B cell (primary cell): ENCODE measurements at regions not wholly inside any gene's neighbourhood (a gene's known extent, or its start where the extent isn't known, plus 50 kb on each side); places are given as distances from the start of the nearest gene placed in this dataset.
"Not testable (repeated sequence)": the region's sequence is repeated elsewhere in the genome, so short reads cannot be mapped to it uniquely, and the experiment has no call there.

Experiments used
- ATAC-seq: fragments of 200-7000 bp; cut with Tn5 transposase; one replicate; pipeline ENCODE4 v1.10.0; 2021; ENCODE audit warnings: low read depth, mild to moderate bottlenecking, moderate number of reproducible peaks, moderate library complexity
- CTCF ChIA-PET: fragments of 350-600 bp; sonication (Branson Sonifier 250); formaldehyde crosslinking; loops from one replicate; lab custom pipeline; 2021; ENCODE audit warnings: antibody characterized with exemption, inconsistent platforms; lab: Charles Lee
- POLR2A ChIA-PET: fragments of 350-600 bp; sonication (Branson Sonifier 250); formaldehyde crosslinking; loops from one replicate; lab custom pipeline; 2021; ENCODE audit warnings: antibody characterized with exemption; lab: Charles Lee
- DNase-seq: peaks from one replicate; pipeline ENCODE4 v3.0.0; 2013
- H2AFZ ChIP-seq: 2 replicates; pipeline ENCODE4 v1.6.1; 2012; ENCODE audit warnings: mild to moderate bottlenecking, low read depth, low read length; ENCODE audit not compliant: insufficient read depth, poor library complexity, severe bottlenecking
- H3K27ac ChIP-seq, 2 donors: 1 replicate in 1 of 2; 2 replicates in 1 of 2; pipeline ENCODE4 v1.5.1; 2012 to 2013; ENCODE audit warnings: low read length in 2 of 2, mild to moderate bottlenecking in 2 of 2, moderate library complexity in 1 of 2
- H3K27me3 ChIP-seq, 4 experiments: fragments of 200-600 bp in 1 of 4; sonication (generic) in 1 of 4; replicated peaks in 1 of 4; 1 replicate in 2 of 4; 2 replicates in 2 of 4; pipeline versions ENCODE4 v1.6.1 to v1.7.0; 2013 to 2016; ENCODE audit warnings: low read length in 3 of 4, mild to moderate bottlenecking in 2 of 4, mixed read lengths in 1 of 4, moderate library complexity in 1 of 4; ENCODE audit not compliant: insufficient read depth in 4 of 4, control insufficient read depth in 3 of 4; ENCODE audit errors: control extremely low read depth in 1 of 4
- H3K36me3 ChIP-seq, 2 experiments: replicated peaks in 1 of 2; 1 replicate in 1 of 2; 2 replicates in 1 of 2; pipeline versions ENCODE4 v1.6.1 to v1.7.1; 2013; ENCODE audit warnings: low read length in 1 of 2; ENCODE audit not compliant: insufficient read depth in 2 of 2, control insufficient read depth in 1 of 2; ENCODE audit errors: control extremely low read depth in 1 of 2, extremely low read depth in 1 of 2
- H3K4me1 ChIP-seq, 2 donors: fragments of 200-600 bp in 1 of 2; sonication (generic) in 1 of 2; 1 replicate in 1 of 2; 2 replicates in 1 of 2; pipeline versions ENCODE4 v1.5.1 to v1.6.1; 2013 to 2017; ENCODE audit warnings: low read length in 2 of 2; ENCODE audit not compliant: control insufficient read depth in 2 of 2, insufficient read depth in 2 of 2
- H3K4me2 ChIP-seq: replicated peaks from 2 replicates; pipeline ENCODE3; 2012; ENCODE audit warnings: mild to moderate bottlenecking, low read depth, low read length; ENCODE audit not compliant: poor library complexity, severe bottlenecking
- H3K4me3 ChIP-seq, 5 experiments: fragments of 200-600 bp in 1 of 5; sonication (generic) in 1 of 5; 1 replicate in 3 of 5; 2 replicates in 2 of 5; pipeline versions ENCODE4 v1.5.1 to v1.7.0; 2011 to 2016; ENCODE audit warnings: low read length in 4 of 5, mild to moderate bottlenecking in 4 of 5, low read depth in 2 of 5, control low read depth in 1 of 5, moderate library complexity in 1 of 5; ENCODE audit not compliant: insufficient read depth in 1 of 5; ENCODE audit errors: control extremely low read depth in 1 of 5, extremely low read depth in 1 of 5
- H3K79me2 ChIP-seq: fragments of 200-600 bp; sonication (generic); one replicate; pipeline ENCODE4 v1.6.0; 2016; ENCODE audit warnings: low read length; ENCODE audit not compliant: control insufficient read depth, insufficient read depth
- H3K9ac ChIP-seq: fragments of 200-600 bp; sonication (generic); 2 replicates; pipeline ENCODE4 v1.6.1; 2017; ENCODE audit warnings: mild to moderate bottlenecking, low read length, moderate library complexity
- H3K9me3 ChIP-seq, 3 donors: one replicate each; pipeline versions ENCODE4 v1.6.1 to v1.7.1; 2013; ENCODE audit warnings: low read length in 2 of 3; ENCODE audit not compliant: control insufficient read depth in 2 of 3, insufficient read depth in 1 of 3; ENCODE audit errors: control extremely low read depth in 1 of 3
- H4K20me1 ChIP-seq: 2 replicates; pipeline ENCODE4 v1.6.0; 2012; ENCODE audit warnings: mild to moderate bottlenecking, low read length; ENCODE audit not compliant: insufficient read depth, control insufficient read depth, poor library complexity, severe bottlenecking
- H3K27ac Mint-ChIP-seq: one replicate; pipeline ENCODE4 v1.8.0; 2021; ENCODE audit warnings: mixed read lengths
- H3K27me3 Mint-ChIP-seq: one replicate; pipeline ENCODE4 v1.8.0; 2021; ENCODE audit warnings: mixed read lengths
- H3K4me1 Mint-ChIP-seq: one replicate; pipeline ENCODE4 v1.8.0; 2021; ENCODE audit warnings: mixed read lengths
- H3K4me3 Mint-ChIP-seq: one replicate; pipeline ENCODE4 v1.8.0; 2021; ENCODE audit warnings: mixed read lengths
- H3K9me3 Mint-ChIP-seq: one replicate; pipeline ENCODE4 v1.8.0; 2022; ENCODE audit warnings: mixed read lengths; ENCODE audit not compliant: insufficient read depth
- WGBS: methylation state at CpG from one replicate; pipeline ENCODE4 v1.1.5; 2013; ENCODE audit warnings: missing lambda C conversion rate; ENCODE audit not compliant: insufficient coverage; 5-methylcytosine and 5-hydroxymethylcytosine counted together
- intact Hi-C: fragments of 100-400 bp; cut with micrococcal nuclease; formaldehyde crosslinking; loops from one replicate; pipeline ENCODE4 v1.10.0; 2022
- TF ChIP-seq, protein P1 (sequence below): fragments of 200-600 bp; IDR thresholded peaks from one replicate; pipeline ENCODE4 v1.8.0; 2022; ENCODE audit warnings: antibody characterized with exemption, mild to moderate bottlenecking

DNA sequence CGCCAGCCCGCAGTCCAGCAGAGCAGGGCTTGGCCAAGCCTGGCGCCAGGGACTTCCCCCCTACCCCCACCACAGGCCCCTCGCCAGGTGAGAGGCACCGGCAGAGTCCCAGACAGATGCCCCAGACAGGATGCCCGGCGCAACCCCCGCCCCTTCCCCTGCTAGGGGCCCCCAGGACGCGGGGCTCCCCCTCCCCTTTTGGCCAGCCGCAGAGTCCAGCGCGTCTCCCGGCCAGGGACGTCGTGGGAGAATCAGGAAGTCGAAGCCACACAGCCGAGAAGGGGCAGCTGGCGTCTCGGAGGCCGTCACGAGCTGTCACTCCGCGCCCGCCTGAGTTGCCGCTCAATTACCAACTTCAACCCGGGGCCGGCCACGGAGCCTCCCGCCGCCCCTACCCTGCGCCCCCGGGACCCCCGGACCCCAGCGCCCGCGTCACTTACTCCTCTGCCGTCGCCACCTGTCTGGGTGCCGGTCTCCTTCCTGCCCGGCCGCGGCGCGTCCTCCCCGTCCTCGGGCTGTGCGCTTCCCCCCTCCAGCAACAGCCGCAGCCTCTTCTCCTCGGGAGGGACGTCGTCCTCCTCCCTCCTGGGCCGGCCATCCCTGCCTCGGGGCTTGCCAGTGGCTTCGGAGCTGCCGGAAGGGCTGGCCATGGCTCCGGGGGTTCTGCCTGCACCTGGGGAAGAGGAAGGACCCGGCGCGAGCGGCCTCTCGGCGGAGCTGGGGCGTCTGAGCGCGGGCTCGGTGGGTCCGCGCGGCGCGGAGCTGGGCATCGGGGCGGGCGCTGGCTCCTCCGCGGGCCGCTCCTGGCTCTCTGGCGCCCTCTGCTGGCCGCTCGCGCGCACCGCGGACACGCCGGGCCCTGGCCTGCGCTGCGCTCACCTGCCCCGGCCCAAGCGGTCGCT lies 61.1 kb downstream of the ART5 start:
- H3K79me2 ChIP-seq, POLR2A ChIA-PET, H3K36me3 ChIP-seq, ATAC-seq, H4K20me1 ChIP-seq, H3K27ac ChIP-seq, CTCF ChIA-PET, H3K9me3 Mint-ChIP-seq, intact Hi-C loops, H3K27ac Mint-ChIP-seq, H3K4me1 ChIP-seq, H3K9me3 ChIP-seq, H3K4me1 Mint-ChIP-seq: not testable (repeated sequence)
- peaks cover 0 to 10% (median 0%) of the 10 kb centered on the region in 4 experiments for H3K27me3 ChIP-seq
- H3K4me2 ChIP-seq, result peak overlapping the region; percentile 58
- peak overlapping the region; percentile 69 for H2AFZ ChIP-seq
- under 1% methylated on average over 82 of the region's 92 CpGs for WGBS
- peak overlapping the region; percentile 48 for H3K9ac ChIP-seq
- peak overlapping the region in 3 of 5 experiments; percentile 46 to 50 (median 48) for H3K4me3 ChIP-seq
- peak; percentile 63 for DNase-seq
- TF ChIP-seq, protein P1, sequence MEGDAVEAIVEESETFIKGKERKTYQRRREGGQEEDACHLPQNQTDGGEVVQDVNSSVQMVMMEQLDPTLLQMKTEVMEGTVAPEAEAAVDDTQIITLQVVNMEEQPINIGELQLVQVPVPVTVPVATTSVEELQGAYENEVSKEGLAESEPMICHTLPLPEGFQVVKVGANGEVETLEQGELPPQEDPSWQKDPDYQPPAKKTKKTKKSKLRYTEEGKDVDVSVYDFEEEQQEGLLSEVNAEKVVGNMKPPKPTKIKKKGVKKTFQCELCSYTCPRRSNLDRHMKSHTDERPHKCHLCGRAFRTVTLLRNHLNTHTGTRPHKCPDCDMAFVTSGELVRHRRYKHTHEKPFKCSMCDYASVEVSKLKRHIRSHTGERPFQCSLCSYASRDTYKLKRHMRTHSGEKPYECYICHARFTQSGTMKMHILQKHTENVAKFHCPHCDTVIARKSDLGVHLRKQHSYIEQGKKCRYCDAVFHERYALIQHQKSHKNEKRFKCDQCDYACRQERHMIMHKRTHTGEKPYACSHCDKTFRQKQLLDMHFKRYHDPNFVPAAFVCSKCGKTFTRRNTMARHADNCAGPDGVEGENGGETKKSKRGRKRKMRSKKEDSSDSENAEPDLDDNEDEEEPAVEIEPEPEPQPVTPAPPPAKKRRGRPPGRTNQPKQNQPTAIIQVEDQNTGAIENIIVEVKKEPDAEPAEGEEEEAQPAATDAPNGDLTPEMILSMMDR, result peak; percentile 77
- Mint-ChIP-seq H3K27me3 (peaks cover 42% of the 10 kb centered on the region), H3K4me3 (peak overlapping the region; percentile 74)

DNA sequence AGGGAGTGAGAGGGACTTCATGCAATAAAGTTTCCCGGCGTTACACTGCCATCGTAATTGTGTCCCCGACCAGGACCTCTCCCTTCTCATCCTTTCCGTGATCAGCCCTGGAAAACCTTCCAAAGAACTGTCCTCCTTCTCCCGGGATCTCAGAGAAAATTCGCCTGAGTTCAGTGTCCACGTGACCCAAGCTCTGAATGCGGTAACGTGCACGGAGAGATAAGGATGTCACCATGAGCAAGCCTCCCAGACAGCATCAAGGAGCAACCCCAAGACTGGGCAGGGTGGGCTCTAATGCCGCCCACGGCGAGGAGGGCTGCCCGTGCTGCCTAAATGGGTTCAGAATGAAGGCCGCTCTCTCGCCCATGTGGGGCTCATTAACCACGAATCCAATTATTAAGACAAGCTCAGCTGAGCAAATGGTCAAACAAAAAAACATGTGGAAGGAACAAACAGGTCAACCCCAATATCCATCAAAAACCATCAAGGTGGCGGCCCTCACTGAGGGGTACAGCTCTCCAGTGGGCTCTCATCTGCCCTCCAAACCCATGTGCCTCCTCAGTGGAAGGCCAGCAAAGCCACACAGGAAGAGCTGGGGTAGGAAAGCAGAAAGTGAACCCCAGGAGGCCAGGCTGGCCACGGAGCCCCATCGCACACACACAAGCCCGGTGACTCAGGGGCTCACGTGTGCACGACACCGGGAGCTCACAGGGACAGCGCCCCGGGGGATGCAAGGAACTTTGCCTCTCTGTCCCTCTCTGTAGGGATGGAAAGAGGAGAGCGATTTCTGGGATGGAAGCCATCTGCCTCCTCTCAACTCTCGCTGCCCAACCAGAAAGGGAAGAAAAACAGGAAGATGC lies 62.0 kb downstream of the ART5 start:
- CTCF ChIA-PET, result not testable (repeated sequence)

DNA sequence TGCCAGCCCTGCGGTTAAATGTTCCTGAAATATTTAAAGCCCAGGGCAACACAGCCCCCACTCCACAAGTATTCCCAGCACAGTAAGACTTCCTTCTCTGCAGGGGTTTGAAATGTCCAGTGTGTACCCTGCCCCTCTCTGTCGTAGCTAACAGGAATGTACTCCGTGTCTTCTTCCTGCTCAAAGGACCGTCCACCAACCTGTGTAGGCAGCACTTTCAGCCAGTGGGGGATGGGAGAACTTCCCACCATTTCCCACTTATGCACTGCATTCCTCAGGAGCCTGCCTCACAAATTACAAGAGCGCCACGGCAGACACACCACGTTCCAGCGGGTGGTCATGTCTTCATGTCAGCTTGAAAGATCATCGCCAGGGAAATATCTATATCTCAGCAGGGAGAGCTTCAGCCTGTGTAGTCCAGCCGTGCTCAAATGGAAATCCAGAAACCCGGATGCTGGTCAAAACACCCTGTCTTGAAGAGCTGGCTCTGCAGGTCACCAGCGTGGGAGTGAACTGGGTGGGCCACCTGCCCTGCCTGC lies 65.7 kb downstream of the ART5 start:
- H3K27me3 Mint-ChIP-seq, result peaks cover 19% of the 10 kb centered on the region
- CTCF ChIA-PET, POLR2A ChIA-PET, H3K79me2 ChIP-seq, H4K20me1 ChIP-seq, H3K36me3 ChIP-seq, intact Hi-C loops, H3K27ac ChIP-seq, H3K9ac ChIP-seq, H3K4me3 Mint-ChIP-seq, H3K4me2 ChIP-seq, H3K27me3 ChIP-seq, H3K9me3 ChIP-seq, H3K4me1 ChIP-seq, H2AFZ ChIP-seq, H3K9me3 Mint-ChIP-seq, ATAC-seq, H3K4me3 ChIP-seq, H3K27ac Mint-ChIP-seq, DNase-seq, H3K4me1 Mint-ChIP-seq: not testable (repeated sequence)
- 79% methylated on average over 12 of the region's 12 CpGs for whole genome bisulfite sequencing

More for the DNA sequence above, 62.0 kb downstream of the ART5 start:
- ATAC-seq, H3K4me1 ChIP-seq, H3K27ac ChIP-seq, intact Hi-C loops, DNase-seq, H4K20me1 ChIP-seq, H3K4me3 ChIP-seq, H2AFZ ChIP-seq, H3K36me3 ChIP-seq, POLR2A ChIA-PET, H3K4me1 Mint-ChIP-seq, H3K27ac Mint-ChIP-seq, H3K4me2 ChIP-seq, H3K79me2 ChIP-seq, H3K9me3 Mint-ChIP-seq, H3K9me3 ChIP-seq, H3K9ac ChIP-seq: not testable (repeated sequence)
- Mint-ChIP-seq H3K4me3 (peak overlapping the region; percentile 56), H3K27me3 (peaks cover 41% of the 10 kb centered on the region)
- 81% methylated on average over 14 of the region's 29 CpGs for WGBS
- peaks cover 0 to 10% (median 0%) of the 10 kb centered on the region in 4 experiments for H3K27me3 ChIP-seq
